Right renal cortex interstitium (tissue), 3 donors: ENCODE measurements at regions not wholly inside any gene's neighbourhood (a gene's known extent, or its start where the extent isn't known, plus 50 kb on each side); places are given as distances from the start of the nearest gene placed in this dataset.

Experiments used
- DNase-seq, 3 donors: peaks; one replicate each; pipeline ENCODE4 v3.0.0-alpha.2; 2013; ENCODE audit warnings: low read depth in 3 of 3, low spot score in 2 of 3

GRCh38 chr9:107161338-107161737, 121.7 kb upstream of the RAD23B start:
- no peak for DNase-seq

- DNase-seq, result no peak
Measured at GRCh38 chr9:107163370-107163769, 119.7 kb upstream of the RAD23B start.

- no peak for DNase-seq
Measured at GRCh38 chr9:107169796-107170195, 113.3 kb upstream of the RAD23B start.

- DNase-seq, result no peak
Measured at GRCh38 chr9:107170801-107171200, 112.3 kb upstream of the RAD23B start.

GRCh38 chr9:107172160-107172978, 110.7 kb upstream of the RAD23B start:
- peak; percentile 65 to 74 (median 70) for DNase-seq

GRCh38 chr9:107172979-107173347, 110.1 kb upstream of the RAD23B start:
- DNase-seq, result no peak

GRCh38 chr9:107173422-107174180, 109.5 kb upstream of the RAD23B start:
- no peak for DNase-seq

- DNase-seq, result no peak
Measured at GRCh38 chr9:107174441-107174840, 108.6 kb upstream of the RAD23B start.

GRCh38 chr9:107175041-107175440, 108.0 kb upstream of the RAD23B start:
- DNase-seq, result no peak

- no peak for DNase-seq
Measured at GRCh38 chr9:107175816-107176435, 107.2 kb upstream of the RAD23B start.

GRCh38 chr9:107176436-107177151, 106.5 kb upstream of the RAD23B start:
- no peak for DNase-seq

- no peak for DNase-seq
Measured at GRCh38 chr9:107177243-107177839, 105.7 kb upstream of the RAD23B start.

- DNase-seq, result no peak
Measured at GRCh38 chr9:107177857-107178256, 105.2 kb upstream of the RAD23B start.

- no peak for DNase-seq
Measured at GRCh38 chr9:107178293-107178692, 104.8 kb upstream of the RAD23B start.

- no peak for DNase-seq
Measured at GRCh38 chr9:107180206-107180605, 102.9 kb upstream of the RAD23B start.

GRCh38 chr9:107183176-107183575, 99.9 kb upstream of the RAD23B start:
- DNase-seq, result no peak

- no peak for DNase-seq
Measured at GRCh38 chr9:107188376-107188775, 94.7 kb upstream of the RAD23B start.

GRCh38 chr9:107190061-107190935, 92.8 kb upstream of the RAD23B start:
- DNase-seq, result no peak

- DNase-seq, result no peak
Measured at GRCh38 chr9:107190936-107191290, 92.2 kb upstream of the RAD23B start.

GRCh38 chr9:107193251-107193650, 89.8 kb upstream of the RAD23B start:
- DNase-seq, result no peak
